HEK293T (cell line): ENCODE measurements at regions not wholly inside any gene's neighbourhood (a gene's known extent, or its start where the extent isn't known, plus 50 kb on each side); places are given as distances from the start of the nearest gene placed in this dataset.
"Not testable (repeated sequence)": the region's sequence is repeated elsewhere in the genome, so short reads cannot be mapped to it uniquely, and the experiment has no call there.

ENCODE experiments used
- CTCF ChIA-PET: fragments of 350-600 bp; formaldehyde crosslinking; extraction: SDS; loops from one replicate; lab custom pipeline; 2021; ENCODE audit warnings: antibody characterized with exemption, inconsistent platforms; lab: Yijun Ruan, JAX
- POLR2A ChIA-PET: fragments of 350-600 bp; formaldehyde crosslinking; extraction: SDS; loops from one replicate; lab custom pipeline; 2020; ENCODE audit warnings: antibody characterized with exemption, inconsistent platforms; lab: Yijun Ruan, JAX
- DNase-seq: peaks from one replicate; pipeline ENCODE4 v3.0.0; 2012; ENCODE audit warnings: mixed read lengths; ENCODE audit errors: extremely low spot score
- ARNT ChIP-seq: fragments of 450-650 bp; IDR thresholded peaks from 2 replicates; pipeline ENCODE4 v1.6.1; 2017; ENCODE audit warnings: mild to moderate bottlenecking
- BHLHE40 ChIP-seq: fragments of 450-650 bp; IDR thresholded peaks from 2 replicates; pipeline ENCODE4 v1.6.1; 2016; ENCODE audit warnings: mild to moderate bottlenecking, moderate library complexity, borderline replicate concordance
- CTBP1 ChIP-seq: fragments of 450-650 bp; IDR thresholded peaks from 2 replicates; pipeline ENCODE4 v1.6.1; 2016; ENCODE audit warnings: borderline replicate concordance
- ELF4 ChIP-seq: fragments of 450-650 bp; IDR thresholded peaks from 2 replicates; pipeline ENCODE4 v1.6.1; 2017; ENCODE audit warnings: antibody characterized with exemption
- FOXA1 ChIP-seq: fragments of 450-650 bp; IDR thresholded peaks from 2 replicates; pipeline ENCODE4 v1.6.1; 2016; ENCODE audit warnings: mild to moderate bottlenecking
- FOXK2 ChIP-seq: fragments of 450-650 bp; IDR thresholded peaks from 2 replicates; pipeline ENCODE4 v1.6.1; 2016; ENCODE audit warnings: mild to moderate bottlenecking
- FOXM1 ChIP-seq: fragments of 450-650 bp; IDR thresholded peaks from 2 replicates; pipeline ENCODE4 v1.6.1; 2017; ENCODE audit warnings: mild to moderate bottlenecking, borderline replicate concordance
- HDGF ChIP-seq: fragments of 450-650 bp; IDR thresholded peaks from 2 replicates; pipeline ENCODE4 v1.6.1; 2017; ENCODE audit warnings: antibody characterized with exemption, borderline replicate concordance
- L3MBTL2 ChIP-seq: fragments of 450-650 bp; conservative IDR thresholded peaks from 2 replicates; pipeline ENCODE4 v1.6.1; 2016; ENCODE audit warnings: mild to moderate bottlenecking
- LEF1 ChIP-seq: fragments of 450-650 bp; IDR thresholded peaks from 2 replicates; pipeline ENCODE4 v1.6.1; 2017; ENCODE audit warnings: mild to moderate bottlenecking, borderline replicate concordance
- NFRKB ChIP-seq: fragments of 450-650 bp; IDR thresholded peaks from 2 replicates; pipeline ENCODE4 v1.6.1; 2016; ENCODE audit warnings: mild to moderate bottlenecking, moderate library complexity
- SP1 ChIP-seq: fragments of 450-650 bp; IDR thresholded peaks from 2 replicates; pipeline ENCODE4 v1.6.1; 2017
- SUZ12 ChIP-seq: fragments of 450-650 bp; IDR thresholded peaks from 2 replicates; pipeline ENCODE4 v1.6.1; 2016; ENCODE audit warnings: mild to moderate bottlenecking
- TARDBP ChIP-seq: fragments of 450-650 bp; IDR thresholded peaks from 2 replicates; pipeline ENCODE4 v1.6.1; 2016
- ZNF384 ChIP-seq: fragments of 450-650 bp; IDR thresholded peaks from 2 replicates; pipeline ENCODE4 v1.6.1; 2016
- TF ChIP-seq, protein P1 (sequence below): fragments of 450-650 bp; IDR thresholded peaks from 2 replicates; pipeline ENCODE4 v1.6.1; 2016

GRCh38 chr6:97969065-97969464 lies 686.0 kb upstream of the MMS22L start:
- ChIA-PET CTCF (no interaction called here), POLR2A (no interaction called here)
- no peak for TF ChIP-seq NFRKB
- TF ChIP-seq FOXA1: no peak
- no peak for TF ChIP-seq SP1
- TF ChIP-seq LEF1: no peak
- TF ChIP-seq L3MBTL2: no peak
- no peak for TF ChIP-seq ARNT
- TF ChIP-seq CTBP1: no peak
- no peak for TF ChIP-seq BHLHE40
- TF ChIP-seq, protein P1, sequence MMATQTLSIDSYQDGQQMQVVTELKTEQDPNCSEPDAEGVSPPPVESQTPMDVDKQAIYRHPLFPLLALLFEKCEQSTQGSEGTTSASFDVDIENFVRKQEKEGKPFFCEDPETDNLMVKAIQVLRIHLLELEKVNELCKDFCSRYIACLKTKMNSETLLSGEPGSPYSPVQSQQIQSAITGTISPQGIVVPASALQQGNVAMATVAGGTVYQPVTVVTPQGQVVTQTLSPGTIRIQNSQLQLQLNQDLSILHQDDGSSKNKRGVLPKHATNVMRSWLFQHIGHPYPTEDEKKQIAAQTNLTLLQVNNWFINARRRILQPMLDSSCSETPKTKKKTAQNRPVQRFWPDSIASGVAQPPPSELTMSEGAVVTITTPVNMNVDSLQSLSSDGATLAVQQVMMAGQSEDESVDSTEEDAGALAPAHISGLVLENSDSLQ: no peak
- no peak for TF ChIP-seq FOXM1
- TF ChIP-seq SUZ12: no peak
- no peak for TF ChIP-seq TARDBP
- no peak for TF ChIP-seq HDGF
- no peak for TF ChIP-seq ELF4
- no peak for DNase-seq

GRCh38 chr6:97977084-97977483 lies 694.1 kb upstream of the MMS22L start:
- DNase-seq: no peak
- POLR2A ChIA-PET: no interaction called here
- CTCF ChIA-PET: no interaction called here
- TF ChIP-seq ARNT (no peak), SP1 (no peak), SUZ12 (no peak), FOXM1 (no peak), FOXK2 (no peak), L3MBTL2 (no peak), TARDBP (no peak), ZNF384 (no peak), NFRKB (no peak), LEF1 (no peak), FOXA1 (no peak), ELF4 (no peak), HDGF (no peak), CTBP1 (no peak), BHLHE40 (no peak)
- TF ChIP-seq, protein P1: no peak

DNA sequence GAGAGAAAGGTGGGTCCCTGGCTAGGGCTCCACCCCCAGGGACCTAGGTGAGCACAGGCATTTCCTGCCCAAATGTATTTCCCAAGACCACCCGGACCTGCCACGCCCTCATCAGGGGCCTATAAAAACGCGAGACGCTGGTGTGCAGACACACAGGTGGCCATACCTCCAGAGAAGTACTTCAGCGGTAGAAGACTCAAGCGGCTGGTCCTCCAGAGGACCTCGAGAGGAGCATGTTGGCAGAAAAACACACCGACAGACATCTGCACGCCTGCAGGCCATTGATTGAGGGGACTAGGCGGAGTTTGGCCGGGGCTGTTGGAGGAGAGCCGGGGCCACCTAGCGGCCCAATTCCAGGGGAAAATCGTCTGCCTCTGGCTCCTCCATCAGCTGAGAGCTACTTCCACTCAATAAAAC lies 695.8 kb upstream of the MMS22L start:
- no peak for TF ChIP-seq FOXK2
- TF ChIP-seq ELF4: no peak
- no peak for TF ChIP-seq FOXA1
- no peak for TF ChIP-seq NFRKB
- TF ChIP-seq HDGF: no peak
- TF ChIP-seq L3MBTL2: no peak
- TF ChIP-seq ZNF384: no peak
- no peak for TF ChIP-seq CTBP1
- TF ChIP-seq SP1: no peak
- TF ChIP-seq TARDBP: no peak
- TF ChIP-seq BHLHE40: no peak
- TF ChIP-seq, protein P1: no peak
- POLR2A ChIA-PET: no interaction called here
- CTCF ChIA-PET: no interaction called here
- DNase-seq: peak; percentile 35

DNA sequence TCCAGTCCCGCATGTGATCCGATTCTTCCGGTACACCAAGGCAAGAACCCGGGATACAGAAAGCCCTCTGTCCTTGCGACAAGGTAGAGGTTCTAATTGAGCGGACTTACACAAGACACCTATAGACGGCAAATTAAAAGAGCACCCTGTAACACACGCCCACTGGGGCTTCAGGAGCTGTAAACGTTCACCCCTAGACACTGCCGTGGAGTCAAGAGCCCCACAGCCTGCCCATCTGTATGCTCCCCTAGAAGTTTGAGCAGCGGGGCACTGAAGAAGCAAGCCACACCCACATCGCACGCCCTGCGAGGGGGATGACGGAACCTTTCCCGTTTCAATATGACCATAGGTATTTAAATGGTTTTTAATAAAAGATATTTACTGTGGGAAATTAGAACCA lies 696.3 kb upstream of the MMS22L start:
- DNase-seq, CTCF ChIA-PET, POLR2A ChIA-PET: not testable (repeated sequence)

DNA sequence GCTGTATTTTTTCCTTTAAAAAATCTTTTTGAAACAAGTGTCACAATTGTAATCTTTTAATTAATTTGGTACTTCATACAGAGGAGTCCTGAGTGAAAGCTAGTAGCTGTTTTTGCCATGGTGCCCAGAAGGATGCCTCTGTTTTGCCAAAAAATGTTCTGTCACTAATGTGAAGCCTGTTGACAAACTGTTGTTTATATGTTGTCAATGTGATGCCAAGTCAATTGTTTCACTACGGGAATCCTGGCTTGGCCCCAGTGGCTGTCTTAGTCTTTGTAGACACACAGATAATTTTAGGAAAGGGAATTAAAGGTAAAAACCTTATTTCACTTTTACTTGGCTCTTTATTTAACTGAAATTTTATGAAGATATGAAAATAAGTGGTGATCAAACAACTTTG lies 706.4 kb upstream of the MMS22L start:
- DNase-seq: no peak
- TF ChIP-seq TARDBP (no peak), BHLHE40 (no peak), FOXA1 (no peak), FOXM1 (no peak), FOXK2 (no peak), SP1 (no peak), L3MBTL2 (no peak), SUZ12 (no peak), ARNT (no peak), CTBP1 (no peak), ELF4 (no peak), HDGF (no peak), LEF1 (no peak), NFRKB (no peak), ZNF384 (no peak)
- TF ChIP-seq, protein P1: no peak
- CTCF ChIA-PET: no interaction called here
- POLR2A ChIA-PET: no interaction called here

- ChIA-PET POLR2A (no interaction called here), CTCF (interaction anchor here (0.6 kb wide), 2 partner anchors 19 to 302 kb away, joined by 4 to 5 read pairs; no protein-coding TSS in a partner anchor)
- no peak for TF ChIP-seq TARDBP
- TF ChIP-seq, protein P1: no peak
- TF ChIP-seq HDGF: no peak
- no peak for TF ChIP-seq ELF4
- no peak for TF ChIP-seq ARNT
- no peak for TF ChIP-seq L3MBTL2
- TF ChIP-seq CTBP1: no peak
- no peak for TF ChIP-seq BHLHE40
- TF ChIP-seq FOXM1: no peak
- no peak for TF ChIP-seq NFRKB
- no peak for TF ChIP-seq LEF1
- no peak for TF ChIP-seq FOXK2
- no peak for DNase-seq
These were observed 712.1 kb upstream of the MMS22L start for GRCh38 chr6:97995158-97995557.
